Bone marrow (tissue), 2 donors: ENCODE measurements at regions not wholly inside any gene's neighbourhood (a gene's known extent, or its start where the extent isn't known, plus 50 kb on each side); places are given as distances from the start of the nearest gene placed in this dataset.

ENCODE experiments used
- DNase-seq, 2 donors: peaks; one replicate each; lab custom pipeline; 2025; lab: John Stamatoyannopoulos, UW

GRCh38 chr6:105452924-105453756 is 50.3 kb upstream of the PREP start:
- DNase-seq, result peak in 1 of 2 donors; percentile 71
